NCI-H510A treated with DMSO at 0.1 percent for 48 hours (cell line): ENCODE measurements at regions not wholly inside any gene's neighbourhood (a gene's known extent, or its start where the extent isn't known, plus 50 kb on each side); places are given as distances from the start of the nearest gene placed in this dataset.

ENCODE experiments used
- DNase-seq: peaks from one replicate; lab custom pipeline; 2025; lab: John Stamatoyannopoulos, UW

DNA sequence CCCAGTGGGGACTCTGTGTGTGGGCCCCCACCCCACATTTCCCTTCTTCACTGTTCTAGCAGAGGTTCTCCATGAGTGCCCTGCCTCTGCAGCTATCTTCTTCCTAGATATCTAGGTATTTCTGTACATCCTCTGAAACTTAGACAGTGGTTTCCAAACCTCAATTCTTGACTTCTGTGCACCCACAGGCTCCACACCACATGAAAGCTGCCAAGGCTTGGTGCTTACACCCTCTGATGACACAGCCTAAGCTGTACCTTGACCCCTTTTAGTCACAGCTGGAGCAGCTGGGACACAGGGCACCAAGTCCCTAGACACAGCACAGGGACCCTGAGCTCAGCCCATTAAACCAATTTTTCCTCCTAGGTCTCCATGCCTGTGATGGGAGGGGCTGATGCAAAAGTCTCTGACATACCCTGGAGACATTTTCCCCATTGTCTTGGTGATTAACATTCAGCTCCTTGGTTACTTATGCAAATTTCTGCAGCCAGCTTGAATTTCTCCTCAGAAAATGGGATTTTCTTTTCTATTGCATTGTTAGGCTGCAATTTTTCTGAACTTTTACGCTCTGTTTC, 304.5 kb downstream of the OTOL1 start:
- no peak for DNase-seq

DNA sequence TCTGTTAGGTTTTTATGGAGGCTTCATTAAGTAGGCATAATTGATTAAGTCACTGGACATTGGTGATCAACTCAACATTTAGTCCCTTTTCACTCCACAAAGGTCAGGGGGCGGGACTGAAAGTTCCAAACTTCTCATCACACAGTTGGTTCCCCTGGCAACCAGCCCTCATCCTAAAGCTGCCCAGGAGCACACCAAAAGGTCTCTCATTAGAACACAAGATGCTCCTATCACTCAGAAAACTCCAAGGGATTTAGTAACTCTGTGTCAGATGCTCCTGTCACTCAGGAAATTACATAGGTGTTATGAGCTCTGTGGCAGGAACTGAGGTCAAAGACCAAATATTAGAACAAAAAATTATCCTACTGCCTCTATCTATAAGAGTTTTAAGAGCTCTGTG, 321.5 kb downstream of the OTOL1 start:
- no peak for DNase-seq

DNA sequence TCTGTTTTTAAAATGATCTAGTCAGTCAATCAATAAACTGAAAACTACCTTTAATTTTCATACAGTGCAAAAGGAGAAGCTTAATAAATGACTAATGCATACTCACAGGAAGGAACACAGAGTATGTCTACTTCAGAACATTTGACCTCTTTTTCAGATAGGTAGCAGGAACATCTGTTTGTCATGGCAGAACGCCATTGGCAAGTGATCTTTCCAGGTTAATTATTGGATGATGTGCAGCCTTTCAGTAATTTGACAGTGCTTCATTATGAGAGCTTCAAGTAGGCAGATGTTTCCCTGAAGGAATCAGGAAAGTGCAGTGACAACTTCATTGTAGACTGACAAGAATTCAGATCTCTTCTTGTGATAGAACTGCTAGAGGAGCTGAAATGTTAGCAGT, 325.0 kb downstream of the OTOL1 start:
- DNase-seq, result no peak

DNA sequence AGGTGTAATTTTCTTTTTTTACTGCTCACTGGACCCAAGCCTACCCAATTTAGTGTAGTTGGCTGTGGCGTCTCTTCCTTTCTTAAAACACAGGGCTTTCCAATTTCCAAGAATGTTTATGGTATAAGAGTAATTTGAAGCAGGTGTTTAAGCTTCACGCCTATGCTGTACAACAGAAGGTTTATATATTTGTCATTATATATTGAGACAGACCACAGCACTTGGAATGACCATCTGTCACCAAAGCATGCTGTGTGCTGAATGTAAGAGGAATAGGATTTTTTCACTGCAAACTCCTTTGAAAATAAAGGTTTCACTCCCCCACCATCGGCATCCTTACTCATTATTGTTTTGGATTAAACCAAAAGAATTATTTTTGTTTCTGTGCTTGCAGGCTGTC, 325.7 kb downstream of the OTOL1 start:
- no peak for DNase-seq

DNA sequence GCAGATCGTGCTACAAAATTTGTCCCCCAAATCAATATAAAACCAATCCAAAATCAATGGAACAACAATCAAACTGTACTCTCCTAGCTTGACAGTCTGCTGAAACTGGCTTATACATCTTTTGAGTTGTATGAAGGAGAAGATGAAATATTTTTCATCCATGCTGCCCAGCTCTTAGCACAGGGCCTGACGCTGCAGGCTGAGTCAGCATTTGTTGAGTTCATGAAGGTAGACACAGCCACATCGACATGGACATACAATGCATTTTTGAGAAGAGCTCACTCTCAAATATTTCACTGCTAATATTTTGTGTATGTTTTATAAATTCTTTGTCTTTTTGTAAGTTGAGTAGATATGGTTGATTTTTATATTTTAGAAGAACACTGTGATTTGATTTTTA, 327.3 kb downstream of the OTOL1 start:
- DNase-seq, result no peak

DNA sequence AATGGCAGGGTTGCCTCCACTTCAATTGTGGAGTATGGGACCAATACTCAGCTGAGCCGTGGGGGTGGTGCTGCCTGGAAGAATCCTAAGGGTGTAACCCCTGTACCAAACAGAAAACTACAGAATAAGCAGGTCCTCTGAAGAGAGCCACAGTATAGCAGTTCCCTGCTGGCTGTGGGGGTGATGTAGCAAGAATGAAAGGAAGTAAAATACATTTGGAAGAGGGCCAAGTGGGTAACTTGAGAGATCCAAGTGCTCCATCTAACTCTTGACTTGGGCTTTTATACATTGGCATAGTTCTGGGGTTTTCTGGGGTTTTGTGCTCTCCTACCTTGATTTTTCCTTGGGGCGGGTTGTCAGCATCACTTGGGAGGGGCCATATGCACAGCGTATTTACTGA, 341.4 kb downstream of the OTOL1 start:
- peak; percentile 55 for DNase-seq

DNA sequence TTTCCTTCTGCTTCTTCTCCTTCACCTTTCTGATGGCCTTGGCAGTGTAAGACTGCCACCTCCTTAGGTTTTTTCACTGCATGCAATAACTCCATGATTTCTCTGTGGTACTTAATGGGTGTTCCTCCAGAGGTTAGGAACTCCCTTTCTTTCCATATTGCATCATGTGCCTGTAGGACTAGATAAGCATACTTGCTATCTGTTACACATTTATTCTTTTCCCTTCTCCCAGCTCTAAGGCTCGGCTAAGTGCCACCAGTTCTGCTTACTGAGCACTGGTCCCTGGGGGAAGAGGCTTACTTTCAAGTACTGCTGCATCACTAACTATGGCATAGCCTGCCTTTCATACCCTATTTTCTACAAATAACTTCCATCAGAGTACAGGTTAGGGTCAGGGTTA, 351.8 kb downstream of the OTOL1 start:
- no peak for DNase-seq

DNA sequence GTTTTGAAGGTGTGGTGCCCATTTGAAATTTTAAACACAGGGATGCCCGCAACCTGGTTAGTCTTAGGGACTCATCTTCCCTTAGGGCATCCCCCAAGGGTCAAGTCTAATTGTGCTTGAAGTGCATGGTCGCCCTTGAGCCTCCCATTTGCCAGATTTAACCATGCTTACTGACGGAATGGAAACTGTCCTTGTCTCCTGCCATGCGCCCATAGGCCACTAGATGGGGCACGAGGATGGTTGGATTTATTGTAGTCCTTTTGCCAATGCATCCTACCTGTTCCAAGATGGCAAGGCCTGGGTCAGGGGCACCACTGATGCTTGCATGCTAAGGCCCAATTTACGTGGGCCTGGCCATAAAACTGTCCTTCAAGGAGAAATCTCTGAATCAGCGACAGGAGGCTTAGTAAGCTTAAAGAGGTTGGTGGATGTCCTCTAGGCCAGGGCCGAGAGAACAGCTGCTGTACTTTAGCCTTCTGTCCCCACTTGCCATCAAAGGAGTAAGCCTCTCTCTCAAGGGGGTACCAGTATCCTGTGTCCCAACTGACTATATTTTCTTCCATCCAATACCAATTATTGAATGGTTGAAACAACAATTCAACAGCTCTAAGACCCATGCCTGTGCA, 355.4 kb downstream of the OTOL1 start:
- peak; percentile 7 for DNase-seq

DNA sequence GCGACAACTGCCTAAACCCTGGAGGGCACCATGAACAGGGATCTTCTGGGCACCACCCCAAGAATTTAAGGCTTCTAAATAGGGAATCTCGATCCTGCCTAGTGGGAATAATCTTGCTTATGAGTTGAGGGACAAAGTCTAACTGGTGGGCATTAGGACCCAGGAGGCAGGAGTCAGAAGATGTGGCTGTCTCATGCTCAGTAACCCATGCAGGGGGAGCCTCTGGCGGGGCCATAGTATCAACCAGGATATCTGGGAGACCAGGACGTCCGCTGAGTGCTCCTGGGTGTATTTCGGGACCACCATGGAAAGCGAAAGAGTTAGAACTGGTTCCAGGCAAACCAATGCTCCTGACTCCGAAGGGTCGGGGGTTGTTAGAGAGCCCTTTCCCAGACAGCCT, 356.1 kb downstream of the OTOL1 start:
- DNase-seq, result no peak

DNA sequence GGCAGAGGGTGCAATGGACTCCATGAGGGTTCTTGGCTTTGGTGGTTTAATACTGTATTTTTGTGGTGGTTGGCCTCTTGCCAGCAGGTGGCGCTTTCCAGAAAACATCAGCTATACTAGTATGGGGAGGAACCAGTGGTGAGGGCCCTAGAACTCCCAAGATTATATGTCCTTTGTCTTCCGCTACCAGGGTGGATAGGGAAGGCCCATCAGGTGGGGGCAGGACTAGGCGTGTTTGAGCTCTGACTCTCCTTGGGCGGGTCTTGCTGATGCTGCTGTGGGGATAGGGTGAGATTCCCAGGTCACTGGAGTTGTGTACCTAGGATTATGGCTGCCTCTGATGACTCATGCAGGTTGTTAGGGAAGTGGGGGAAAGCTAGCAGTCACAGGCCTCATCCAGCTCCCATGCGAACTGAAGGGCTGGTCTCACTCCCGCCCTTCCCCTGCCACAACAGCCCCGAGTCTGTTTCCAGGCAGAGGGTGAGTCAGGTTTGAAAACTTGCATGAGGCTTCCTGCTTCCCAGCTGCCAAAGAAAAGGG, 357.7 kb downstream of the OTOL1 start:
- DNase-seq, result no peak

DNA sequence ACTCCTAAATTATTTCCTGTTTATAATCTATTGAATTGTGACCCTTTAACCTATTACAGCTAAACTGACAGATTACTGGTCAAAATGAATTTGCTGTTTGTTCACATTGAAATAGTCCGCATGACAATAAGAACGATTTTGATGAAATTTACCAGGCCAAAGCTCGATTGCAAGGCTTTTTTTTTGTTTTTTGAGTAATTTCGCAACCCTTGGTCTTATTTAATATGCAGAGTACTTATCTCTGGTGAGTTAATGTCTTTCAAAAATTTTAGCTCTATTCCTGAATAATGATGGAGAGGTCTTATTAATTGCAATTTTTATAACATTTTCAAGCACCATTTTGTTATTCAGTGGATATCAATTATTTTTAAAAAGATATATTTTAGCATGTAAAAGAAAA, 362.4 kb downstream of the OTOL1 start:
- DNase-seq, result no peak

DNA sequence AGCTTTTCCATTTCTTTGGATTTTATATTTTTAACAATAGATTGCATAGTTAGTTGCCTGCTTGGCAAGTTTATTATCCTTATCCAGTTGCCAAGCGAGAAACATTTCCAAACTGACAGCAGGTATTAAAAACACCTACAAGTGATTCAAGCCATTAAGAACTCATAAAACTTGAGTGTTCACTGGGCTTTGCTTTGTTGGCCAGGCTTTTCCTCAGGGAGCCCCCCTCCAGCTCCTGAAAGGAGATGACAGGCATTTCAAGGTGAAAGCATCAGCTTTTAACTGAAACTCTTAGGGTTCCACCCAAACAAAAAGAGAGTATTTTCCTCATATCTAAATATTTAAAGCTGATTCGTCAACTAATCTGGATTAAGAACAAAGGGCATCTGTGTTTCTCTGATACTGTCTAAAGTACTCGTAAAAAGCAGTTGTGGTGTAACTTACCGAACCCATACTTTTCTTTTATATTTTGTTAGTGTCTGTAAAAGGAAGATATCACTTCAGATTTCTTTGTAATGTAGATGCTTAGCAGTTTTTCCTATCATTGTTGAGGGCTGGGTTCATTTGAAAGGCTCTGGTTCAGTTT, 363.4 kb downstream of the OTOL1 start:
- no peak for DNase-seq

DNA sequence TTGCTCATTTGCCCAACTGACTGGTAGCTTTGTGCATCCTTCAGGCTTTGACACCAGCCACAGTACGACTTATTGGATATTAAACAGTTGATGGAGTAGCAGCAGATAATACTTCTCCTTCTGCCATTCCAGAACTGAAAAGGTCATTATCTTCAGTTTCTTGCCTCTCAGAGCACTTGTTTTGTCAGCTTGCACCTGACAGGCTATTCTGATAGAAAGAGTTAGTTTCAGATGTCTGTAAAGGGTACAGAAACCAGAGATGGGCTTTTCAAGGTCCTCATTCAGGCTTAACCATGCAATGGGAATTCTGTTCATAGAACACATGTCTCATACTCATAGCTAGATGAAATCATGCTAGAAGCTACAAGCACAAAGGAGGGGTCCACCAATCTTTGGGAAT, 367.2 kb downstream of the OTOL1 start:
- no peak for DNase-seq

DNA sequence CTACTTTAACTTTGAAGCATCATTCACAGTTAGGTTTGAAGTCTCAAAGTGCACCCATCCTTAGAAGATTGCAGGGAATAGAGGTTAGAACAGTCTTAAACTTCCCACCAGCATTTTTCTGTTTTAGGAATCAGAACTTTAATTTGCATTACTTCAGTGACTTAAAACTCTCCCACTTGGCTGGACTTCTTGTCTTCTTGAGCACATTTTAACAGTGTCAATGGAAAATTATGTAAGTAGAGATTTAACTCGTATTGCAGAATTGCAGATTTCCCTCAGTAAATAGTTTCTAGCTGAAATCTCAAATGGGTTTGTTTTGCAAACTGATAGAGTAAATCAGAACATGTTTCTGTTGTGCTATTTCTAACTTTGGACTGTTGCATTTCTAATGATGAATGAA, 369.6 kb downstream of the OTOL1 start:
- DNase-seq, result no peak

DNA sequence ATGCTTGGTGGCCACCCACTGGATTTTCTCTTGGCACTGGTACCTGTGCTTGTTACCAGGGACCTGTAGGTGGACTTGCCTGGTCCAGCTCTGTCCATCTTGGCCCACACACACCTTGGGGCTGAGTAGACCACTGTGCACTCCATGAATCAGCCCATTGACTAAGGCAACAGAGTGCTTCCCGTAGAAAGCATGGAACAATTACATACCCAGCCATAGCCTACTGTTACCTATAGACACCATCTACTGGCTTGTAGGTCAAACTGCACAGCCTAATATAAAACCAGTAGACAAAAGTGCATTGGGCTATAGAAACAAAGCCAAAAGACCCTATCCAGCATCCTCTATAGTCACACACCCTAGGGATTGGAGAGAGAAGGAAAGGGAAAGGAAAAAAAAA, 378.9 kb downstream of the OTOL1 start:
- no peak for DNase-seq

DNA sequence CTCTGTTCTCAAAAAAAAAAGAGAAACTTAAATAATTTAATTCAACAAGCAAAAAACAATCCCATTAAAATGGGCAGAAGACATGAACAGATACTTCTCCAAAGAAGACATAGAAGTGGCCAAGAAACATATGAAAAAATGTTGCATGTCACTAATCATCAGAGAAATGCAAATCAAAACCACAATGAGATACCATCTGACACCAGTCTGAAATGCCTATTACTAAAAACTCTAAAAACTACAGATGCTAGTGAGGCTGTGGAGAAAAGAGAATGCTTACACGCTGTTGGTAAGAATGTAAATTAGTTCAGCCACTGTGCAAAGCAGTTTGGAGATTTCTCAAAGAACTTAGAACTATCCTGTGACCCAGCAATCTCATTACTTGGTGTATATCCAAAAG, 382.9 kb downstream of the OTOL1 start:
- no peak for DNase-seq

DNA sequence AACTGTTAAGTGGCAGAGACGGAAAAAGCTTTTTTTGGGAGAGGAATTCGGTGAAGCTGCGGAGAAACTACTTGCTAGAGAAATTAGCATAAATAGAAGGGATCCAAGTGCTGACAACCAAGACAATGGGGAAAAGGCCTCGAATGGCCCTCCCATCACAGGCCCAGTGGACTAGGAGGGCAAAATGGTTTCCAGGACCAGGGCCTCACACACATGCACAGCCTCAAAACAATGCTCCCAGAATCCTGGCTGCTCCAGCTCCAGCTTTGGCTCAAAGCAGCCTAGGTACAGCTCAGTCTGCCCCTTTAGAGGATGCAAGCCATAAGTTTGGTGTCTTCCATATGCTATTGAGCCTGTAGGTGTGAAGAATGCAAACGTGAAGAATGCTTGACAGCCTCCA, 388.2 kb downstream of the OTOL1 start:
- no peak for DNase-seq

DNA sequence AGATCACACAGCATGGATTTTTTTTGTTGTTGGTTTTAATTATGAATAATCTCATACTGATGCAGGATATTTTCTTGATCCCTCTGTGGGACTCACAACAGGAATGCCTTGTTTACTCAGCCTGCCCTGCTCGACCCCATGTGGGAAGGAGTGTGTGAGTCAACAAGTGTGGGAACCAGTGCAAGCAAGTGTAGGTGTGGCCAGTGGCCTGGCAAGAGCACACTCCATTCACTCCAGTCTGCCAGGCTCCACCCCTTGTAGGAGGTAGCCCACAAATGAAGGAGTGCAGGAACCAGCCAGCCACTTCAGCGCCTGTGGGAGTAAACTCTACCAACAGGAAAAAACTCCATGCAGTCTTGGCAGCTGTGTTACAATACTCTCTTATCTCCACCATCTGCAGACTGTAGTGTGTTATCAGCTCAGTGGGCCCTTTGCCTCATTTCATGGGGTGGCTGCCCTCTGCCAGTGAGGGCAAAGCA, 393.6 kb downstream of the OTOL1 start:
- no peak for DNase-seq

DNA sequence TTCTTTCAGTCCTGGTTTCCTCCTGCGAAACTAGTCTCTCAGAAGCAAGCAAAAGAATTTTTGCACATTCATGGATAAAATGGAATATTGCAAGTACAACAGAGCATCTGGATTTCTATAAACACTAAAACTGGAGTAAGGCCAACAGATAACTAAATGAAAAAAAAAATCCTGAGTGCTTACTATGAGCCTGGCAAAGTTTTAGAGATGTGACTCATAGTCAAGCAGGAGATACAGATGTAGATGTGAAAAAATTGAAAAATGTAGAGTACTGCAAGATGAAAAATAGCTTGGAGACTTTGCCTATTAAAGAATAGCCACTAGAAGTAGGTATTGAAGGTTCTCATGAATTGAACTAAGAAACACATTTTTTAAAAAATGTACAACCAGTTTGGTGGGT, 397.4 kb downstream of the OTOL1 start:
- no peak for DNase-seq

DNA sequence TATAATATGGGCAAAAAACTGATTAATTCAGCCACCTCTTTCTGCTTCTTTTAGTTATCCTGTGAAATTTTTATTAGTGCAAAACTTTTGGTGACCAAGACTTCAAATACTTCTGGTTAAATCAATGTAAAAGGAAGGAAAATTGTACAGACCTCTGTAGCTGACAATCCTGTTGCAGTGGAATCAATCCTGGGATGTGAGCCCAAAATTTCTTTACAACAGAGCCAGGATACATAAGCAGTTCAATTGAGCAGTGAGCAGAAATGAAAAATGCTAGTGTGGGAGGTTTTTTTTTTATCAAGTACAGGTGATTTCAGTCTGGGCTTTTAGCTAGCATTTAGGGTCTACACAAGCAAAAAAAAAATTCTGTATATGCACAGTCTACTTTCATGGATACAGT, 398.0 kb downstream of the OTOL1 start:
- no peak for DNase-seq

DNA sequence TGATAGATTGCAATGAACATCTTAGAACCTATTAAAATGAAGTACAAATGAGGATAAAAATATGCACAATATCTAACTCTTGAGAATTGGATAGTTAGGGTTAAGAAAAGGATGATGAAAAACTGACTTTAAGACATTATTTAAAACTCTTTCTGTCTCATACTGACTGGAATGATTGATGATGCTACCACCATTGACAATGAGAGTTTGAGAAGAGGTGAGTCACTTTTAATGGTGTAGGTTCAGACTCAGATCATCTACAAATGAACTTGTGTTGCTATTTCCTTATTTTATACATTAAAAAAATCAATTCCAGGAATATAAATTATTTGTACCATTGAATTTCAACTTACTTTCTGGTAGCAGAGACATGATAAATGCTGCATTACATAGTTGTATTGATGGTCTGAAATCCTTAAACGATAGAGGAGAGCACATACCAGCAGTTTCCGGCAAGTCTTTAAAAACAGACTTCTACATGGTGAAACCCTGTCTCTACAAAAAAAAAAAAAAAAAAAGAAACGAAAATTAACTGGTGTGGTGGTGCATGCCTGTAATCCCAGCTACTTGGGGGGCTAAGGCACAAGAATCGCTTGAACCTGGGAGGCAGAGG, 409.0 kb downstream of the OTOL1 start:
- DNase-seq, result no peak

DNA sequence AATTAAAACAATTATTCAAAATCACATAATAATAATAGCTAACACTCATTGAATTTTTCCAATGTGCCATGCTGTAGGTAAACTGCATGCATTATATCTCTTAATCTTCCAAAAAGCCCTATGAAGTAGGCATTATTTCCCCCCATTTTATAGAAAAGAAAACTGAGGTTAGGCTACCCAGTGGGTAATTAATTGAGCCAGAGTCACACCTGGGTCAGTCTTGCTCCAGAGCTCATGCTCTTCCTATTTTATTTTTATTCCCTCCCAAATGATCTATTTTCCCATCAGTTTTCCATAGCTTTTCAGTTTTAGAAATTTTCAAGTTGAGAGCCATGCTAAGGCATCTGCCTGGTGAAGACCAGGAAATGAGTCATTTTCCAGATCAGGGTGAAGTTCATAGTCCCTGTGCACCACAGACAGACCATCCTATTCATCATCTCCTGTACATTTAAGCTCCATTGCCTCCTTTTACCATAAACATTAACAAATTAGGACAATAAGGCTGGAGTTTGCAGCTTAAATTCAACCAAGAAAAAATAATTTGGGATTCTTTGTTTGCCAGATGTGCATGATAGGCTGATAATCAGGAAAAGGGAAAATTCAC, 417.3 kb downstream of the OTOL1 start:
- no peak for DNase-seq
